B cell (primary cell): ENCODE measurements at regions not wholly inside any gene's neighbourhood (a gene's known extent, or its start where the extent isn't known, plus 50 kb on each side); places are given as distances from the start of the nearest gene placed in this dataset.

Source experiments
- ATAC-seq: fragments of 200-7000 bp; cut with Tn5 transposase; one replicate; pipeline ENCODE4 v1.10.0; 2021; ENCODE audit warnings: low read depth, mild to moderate bottlenecking, moderate number of reproducible peaks, moderate library complexity
- CTCF ChIA-PET: fragments of 350-600 bp; sonication (Branson Sonifier 250); formaldehyde crosslinking; loops from one replicate; lab custom pipeline; 2021; ENCODE audit warnings: antibody characterized with exemption, inconsistent platforms; lab: Charles Lee
- POLR2A ChIA-PET: fragments of 350-600 bp; sonication (Branson Sonifier 250); formaldehyde crosslinking; loops from one replicate; lab custom pipeline; 2021; ENCODE audit warnings: antibody characterized with exemption; lab: Charles Lee
- DNase-seq: peaks from one replicate; pipeline ENCODE4 v3.0.0; 2013
- H2AFZ ChIP-seq: 2 replicates; pipeline ENCODE4 v1.6.1; 2012; ENCODE audit warnings: mild to moderate bottlenecking, low read depth, low read length; ENCODE audit not compliant: insufficient read depth, poor library complexity, severe bottlenecking
- H3K27ac ChIP-seq, 2 donors: 1 replicate in 1 of 2; 2 replicates in 1 of 2; pipeline ENCODE4 v1.5.1; 2012 to 2013; ENCODE audit warnings: low read length in 2 of 2, mild to moderate bottlenecking in 2 of 2, moderate library complexity in 1 of 2
- H3K27me3 ChIP-seq, 4 experiments: fragments of 200-600 bp in 1 of 4; sonication (generic) in 1 of 4; replicated peaks in 1 of 4; 1 replicate in 2 of 4; 2 replicates in 2 of 4; pipeline versions ENCODE4 v1.6.1 to v1.7.0; 2013 to 2016; ENCODE audit warnings: low read length in 3 of 4, mild to moderate bottlenecking in 2 of 4, mixed read lengths in 1 of 4, moderate library complexity in 1 of 4; ENCODE audit not compliant: insufficient read depth in 4 of 4, control insufficient read depth in 3 of 4; ENCODE audit errors: control extremely low read depth in 1 of 4
- H3K36me3 ChIP-seq, 2 experiments: replicated peaks in 1 of 2; 1 replicate in 1 of 2; 2 replicates in 1 of 2; pipeline versions ENCODE4 v1.6.1 to v1.7.1; 2013; ENCODE audit warnings: low read length in 1 of 2; ENCODE audit not compliant: insufficient read depth in 2 of 2, control insufficient read depth in 1 of 2; ENCODE audit errors: control extremely low read depth in 1 of 2, extremely low read depth in 1 of 2
- H3K4me1 ChIP-seq, 2 donors: fragments of 200-600 bp in 1 of 2; sonication (generic) in 1 of 2; 1 replicate in 1 of 2; 2 replicates in 1 of 2; pipeline versions ENCODE4 v1.5.1 to v1.6.1; 2013 to 2017; ENCODE audit warnings: low read length in 2 of 2; ENCODE audit not compliant: control insufficient read depth in 2 of 2, insufficient read depth in 2 of 2
- H3K4me2 ChIP-seq: replicated peaks from 2 replicates; pipeline ENCODE3; 2012; ENCODE audit warnings: mild to moderate bottlenecking, low read depth, low read length; ENCODE audit not compliant: poor library complexity, severe bottlenecking
- H3K4me3 ChIP-seq, 5 experiments: fragments of 200-600 bp in 1 of 5; sonication (generic) in 1 of 5; 1 replicate in 3 of 5; 2 replicates in 2 of 5; pipeline versions ENCODE4 v1.5.1 to v1.7.0; 2011 to 2016; ENCODE audit warnings: low read length in 4 of 5, mild to moderate bottlenecking in 4 of 5, low read depth in 2 of 5, control low read depth in 1 of 5, moderate library complexity in 1 of 5; ENCODE audit not compliant: insufficient read depth in 1 of 5; ENCODE audit errors: control extremely low read depth in 1 of 5, extremely low read depth in 1 of 5
- H3K79me2 ChIP-seq: fragments of 200-600 bp; sonication (generic); one replicate; pipeline ENCODE4 v1.6.0; 2016; ENCODE audit warnings: low read length; ENCODE audit not compliant: control insufficient read depth, insufficient read depth
- H3K9ac ChIP-seq: fragments of 200-600 bp; sonication (generic); 2 replicates; pipeline ENCODE4 v1.6.1; 2017; ENCODE audit warnings: mild to moderate bottlenecking, low read length, moderate library complexity
- H3K9me3 ChIP-seq, 3 donors: one replicate each; pipeline versions ENCODE4 v1.6.1 to v1.7.1; 2013; ENCODE audit warnings: low read length in 2 of 3; ENCODE audit not compliant: control insufficient read depth in 2 of 3, insufficient read depth in 1 of 3; ENCODE audit errors: control extremely low read depth in 1 of 3
- H4K20me1 ChIP-seq: 2 replicates; pipeline ENCODE4 v1.6.0; 2012; ENCODE audit warnings: mild to moderate bottlenecking, low read length; ENCODE audit not compliant: insufficient read depth, control insufficient read depth, poor library complexity, severe bottlenecking
- H3K27ac Mint-ChIP-seq: one replicate; pipeline ENCODE4 v1.8.0; 2021; ENCODE audit warnings: mixed read lengths
- H3K27me3 Mint-ChIP-seq: one replicate; pipeline ENCODE4 v1.8.0; 2021; ENCODE audit warnings: mixed read lengths
- H3K4me1 Mint-ChIP-seq: one replicate; pipeline ENCODE4 v1.8.0; 2021; ENCODE audit warnings: mixed read lengths
- H3K4me3 Mint-ChIP-seq: one replicate; pipeline ENCODE4 v1.8.0; 2021; ENCODE audit warnings: mixed read lengths
- H3K9me3 Mint-ChIP-seq: one replicate; pipeline ENCODE4 v1.8.0; 2022; ENCODE audit warnings: mixed read lengths; ENCODE audit not compliant: insufficient read depth
- EZH2 ChIP-seq: IDR thresholded peaks from 2 replicates; pipeline ENCODE4 v1.6.1; 2012; ENCODE audit warnings: borderline replicate concordance, low read depth, mild to moderate bottlenecking, moderate library complexity, low read length; ENCODE audit not compliant: insufficient read depth, poor library complexity, severe bottlenecking
- WGBS: methylation state at CpG from one replicate; pipeline ENCODE4 v1.1.5; 2013; ENCODE audit warnings: missing lambda C conversion rate; ENCODE audit not compliant: insufficient coverage; 5-methylcytosine and 5-hydroxymethylcytosine counted together
- intact Hi-C: fragments of 100-400 bp; cut with micrococcal nuclease; formaldehyde crosslinking; loops from one replicate; pipeline ENCODE4 v1.10.0; 2022
- TF ChIP-seq, protein P1 (sequence below): fragments of 200-600 bp; IDR thresholded peaks from one replicate; pipeline ENCODE4 v1.8.0; 2022; ENCODE audit warnings: antibody characterized with exemption, mild to moderate bottlenecking

DNA sequence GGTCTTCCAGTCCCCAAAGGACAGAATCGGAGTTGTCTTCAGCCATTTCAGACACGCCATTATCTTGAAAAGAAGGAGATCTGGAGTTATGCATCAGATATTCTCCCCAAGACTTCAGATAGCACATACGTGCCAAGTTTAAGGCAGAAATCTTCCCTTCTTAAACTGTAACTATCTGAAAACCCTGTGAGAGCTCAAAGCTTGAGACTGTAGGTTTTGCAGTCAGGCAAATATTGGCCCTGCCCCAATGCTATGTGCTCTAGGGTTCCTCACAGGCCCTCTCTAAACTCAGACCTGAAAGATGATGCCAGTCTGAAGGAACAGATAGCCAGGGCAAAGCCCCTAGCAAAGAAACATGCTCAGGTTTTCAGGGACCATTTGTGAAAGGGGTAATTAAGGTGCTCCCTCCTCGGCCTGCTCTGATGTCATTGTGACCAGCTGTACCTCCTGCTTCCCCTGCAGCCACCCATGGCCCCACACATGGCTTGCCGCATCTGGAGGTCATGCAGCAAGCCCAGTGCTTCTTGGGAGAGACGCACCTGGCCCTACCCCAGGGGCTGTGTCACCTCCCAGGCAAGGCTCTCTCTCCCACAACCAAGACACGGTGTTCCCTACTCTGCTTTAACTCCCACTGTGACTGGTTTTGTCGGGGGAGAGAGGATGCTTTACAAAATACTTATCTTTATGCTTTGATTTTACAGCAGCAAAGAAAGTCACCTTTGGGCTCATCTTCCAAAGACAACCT is 53.4 kb upstream of the POMGNT2 start:
- no peak for TF ChIP-seq EZH2
- TF ChIP-seq, protein P1, sequence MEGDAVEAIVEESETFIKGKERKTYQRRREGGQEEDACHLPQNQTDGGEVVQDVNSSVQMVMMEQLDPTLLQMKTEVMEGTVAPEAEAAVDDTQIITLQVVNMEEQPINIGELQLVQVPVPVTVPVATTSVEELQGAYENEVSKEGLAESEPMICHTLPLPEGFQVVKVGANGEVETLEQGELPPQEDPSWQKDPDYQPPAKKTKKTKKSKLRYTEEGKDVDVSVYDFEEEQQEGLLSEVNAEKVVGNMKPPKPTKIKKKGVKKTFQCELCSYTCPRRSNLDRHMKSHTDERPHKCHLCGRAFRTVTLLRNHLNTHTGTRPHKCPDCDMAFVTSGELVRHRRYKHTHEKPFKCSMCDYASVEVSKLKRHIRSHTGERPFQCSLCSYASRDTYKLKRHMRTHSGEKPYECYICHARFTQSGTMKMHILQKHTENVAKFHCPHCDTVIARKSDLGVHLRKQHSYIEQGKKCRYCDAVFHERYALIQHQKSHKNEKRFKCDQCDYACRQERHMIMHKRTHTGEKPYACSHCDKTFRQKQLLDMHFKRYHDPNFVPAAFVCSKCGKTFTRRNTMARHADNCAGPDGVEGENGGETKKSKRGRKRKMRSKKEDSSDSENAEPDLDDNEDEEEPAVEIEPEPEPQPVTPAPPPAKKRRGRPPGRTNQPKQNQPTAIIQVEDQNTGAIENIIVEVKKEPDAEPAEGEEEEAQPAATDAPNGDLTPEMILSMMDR, result no peak
- WGBS, result 97% methylated on average over 6 of the region's 8 CpGs

DNA sequence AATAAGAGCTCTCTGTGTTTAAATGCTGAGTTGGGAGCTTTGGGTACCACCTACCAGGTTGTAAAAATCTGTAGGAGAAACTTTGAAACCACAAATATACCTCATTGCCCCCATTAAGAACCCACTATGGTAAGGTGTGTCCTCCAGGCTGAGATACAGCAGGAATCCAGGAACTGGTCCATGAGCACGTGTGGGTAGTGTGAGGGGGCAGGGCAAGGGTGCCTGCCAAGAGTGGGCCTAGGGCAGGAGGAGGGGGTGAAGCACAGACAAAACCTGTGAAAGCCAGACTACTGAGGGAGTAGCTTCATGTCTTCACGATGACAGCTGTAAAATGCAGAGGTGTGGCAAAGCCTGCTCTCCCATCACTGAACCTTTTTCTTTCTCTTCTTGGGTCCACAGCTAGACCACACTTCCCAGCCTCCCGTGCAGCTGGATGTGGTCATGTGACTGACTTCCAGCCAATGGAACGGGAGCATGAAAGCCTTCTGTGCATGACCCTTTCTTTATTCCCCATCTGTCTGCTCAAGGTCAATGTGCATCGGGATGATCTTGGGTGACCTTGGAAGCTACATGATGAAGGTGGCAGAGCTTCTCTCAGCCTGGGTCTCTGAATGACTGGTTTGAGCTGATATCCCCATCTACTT is 51.1 kb upstream of the POMGNT2 start:
- peaks cover under 1% of the 10 kb centered on the region for H3K4me1 Mint-ChIP-seq
- 76% methylated on average over 5 of the region's 5 CpGs for WGBS
- no peak overlapping the region for H3K4me2 ChIP-seq
- H3K36me3 ChIP-seq, result no peaks in the 10 kb centered on the region
- TF ChIP-seq, protein P1, result no peak
- TF ChIP-seq EZH2, result no peak
- intact Hi-C loops, result no loop called here
- no peaks in the 10 kb centered on the region for H3K27me3 ChIP-seq
- no peak overlapping the region for H2AFZ ChIP-seq
- no peaks in the 10 kb centered on the region for H3K4me1 ChIP-seq
- DNase-seq, result no peak
- H3K27ac Mint-ChIP-seq, result no peak overlapping the region
- H3K9me3 Mint-ChIP-seq, result no peaks in the 10 kb centered on the region
- H3K4me3 Mint-ChIP-seq, result no peak overlapping the region
- no peaks in the 10 kb centered on the region for H3K79me2 ChIP-seq
- H3K4me3 ChIP-seq, result no peak overlapping the region
- H3K9ac ChIP-seq, result no peak overlapping the region
- no peak overlapping the region for H3K27ac ChIP-seq
- ChIA-PET POLR2A (no interaction called here), CTCF (no interaction called here)
- H4K20me1 ChIP-seq, result no peaks in the 10 kb centered on the region
- H3K27me3 Mint-ChIP-seq, result peaks cover 30% of the 10 kb centered on the region
- ATAC-seq, result no peak
- no peaks in the 10 kb centered on the region for H3K9me3 ChIP-seq

More for the DNA sequence above, 53.4 kb upstream of the POMGNT2 start:
- no peak overlapping the region for H3K27ac Mint-ChIP-seq
- no peaks in the 10 kb centered on the region for H3K9me3 Mint-ChIP-seq
- H3K9me3 ChIP-seq, result no peaks in the 10 kb centered on the region
- no peak overlapping the region for H3K27ac ChIP-seq
- no peak for ATAC-seq
- no peak overlapping the region for H3K4me3 ChIP-seq
- H3K79me2 ChIP-seq, result no peaks in the 10 kb centered on the region
- peaks cover 1% of the 10 kb centered on the region for H3K4me1 Mint-ChIP-seq
- peaks cover 32% of the 10 kb centered on the region for H3K27me3 Mint-ChIP-seq
- H3K9ac ChIP-seq, result no peak overlapping the region
- no peaks in the 10 kb centered on the region for H3K27me3 ChIP-seq
- ChIA-PET POLR2A (no interaction called here), CTCF (no interaction called here)
- H3K4me1 ChIP-seq, result no peaks in the 10 kb centered on the region
- H3K4me2 ChIP-seq, result no peak overlapping the region
- no peak for DNase-seq
- no peak overlapping the region for H3K4me3 Mint-ChIP-seq
- H2AFZ ChIP-seq, result no peak overlapping the region
- no peaks in the 10 kb centered on the region for H4K20me1 ChIP-seq
- intact Hi-C loops, result no loop called here
- no peaks in the 10 kb centered on the region for H3K36me3 ChIP-seq
